ENCODE measurements at regions not wholly inside any gene's neighbourhood (a gene's known extent, or its start where the extent isn't known, plus 50 kb on each side); places are given as distances from the start of the nearest gene placed in this dataset.

DNA sequence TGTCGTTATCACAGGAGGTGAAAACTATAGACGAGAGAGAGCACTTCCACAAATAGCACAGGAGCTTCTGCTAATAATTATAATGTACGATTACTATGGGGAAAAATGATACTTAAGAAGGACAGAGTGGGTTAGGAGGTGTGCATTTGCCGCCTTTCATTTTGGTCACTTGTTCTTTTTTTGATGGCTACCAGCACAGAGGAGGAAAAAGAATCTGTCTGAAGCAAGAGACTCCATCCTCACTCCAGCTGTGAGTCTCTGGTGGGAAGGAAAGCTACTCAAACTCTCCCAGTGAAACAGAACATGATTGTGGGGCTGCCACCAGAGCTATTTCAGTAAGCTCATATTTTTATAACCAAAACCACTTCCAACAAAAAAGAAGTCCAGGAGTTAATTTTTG lies 270.4 kb upstream of the TMEM161B start:
- TF ChIP-seq, protein P1, sequence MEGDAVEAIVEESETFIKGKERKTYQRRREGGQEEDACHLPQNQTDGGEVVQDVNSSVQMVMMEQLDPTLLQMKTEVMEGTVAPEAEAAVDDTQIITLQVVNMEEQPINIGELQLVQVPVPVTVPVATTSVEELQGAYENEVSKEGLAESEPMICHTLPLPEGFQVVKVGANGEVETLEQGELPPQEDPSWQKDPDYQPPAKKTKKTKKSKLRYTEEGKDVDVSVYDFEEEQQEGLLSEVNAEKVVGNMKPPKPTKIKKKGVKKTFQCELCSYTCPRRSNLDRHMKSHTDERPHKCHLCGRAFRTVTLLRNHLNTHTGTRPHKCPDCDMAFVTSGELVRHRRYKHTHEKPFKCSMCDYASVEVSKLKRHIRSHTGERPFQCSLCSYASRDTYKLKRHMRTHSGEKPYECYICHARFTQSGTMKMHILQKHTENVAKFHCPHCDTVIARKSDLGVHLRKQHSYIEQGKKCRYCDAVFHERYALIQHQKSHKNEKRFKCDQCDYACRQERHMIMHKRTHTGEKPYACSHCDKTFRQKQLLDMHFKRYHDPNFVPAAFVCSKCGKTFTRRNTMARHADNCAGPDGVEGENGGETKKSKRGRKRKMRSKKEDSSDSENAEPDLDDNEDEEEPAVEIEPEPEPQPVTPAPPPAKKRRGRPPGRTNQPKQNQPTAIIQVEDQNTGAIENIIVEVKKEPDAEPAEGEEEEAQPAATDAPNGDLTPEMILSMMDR (IDR thresholded peaks at IDR 0.05): no peak
- DNase-seq (no peak), ATAC-seq (no peak)
- no peaks in the 10 kb centered on the region for H3K36me3 ChIP-seq (ENCODE audit: insufficient read depth in 1 of 2, low read depth in 1 of 2)
- intact Hi-C loops (cut with DNase I): no loop called here
- no peaks in the 10 kb centered on the region for H3K9me3 ChIP-seq
- no peaks in the 10 kb centered on the region for H3K4me1 ChIP-seq
- H3K27me3 ChIP-seq (ENCODE audit: insufficient read depth in 3 of 3, low read length in 2 of 3): peaks cover 0 to 3% (median 0%) of the 10 kb centered on the region in 3 donors
- H3K4me3 ChIP-seq: no peak overlapping the region
- no peak overlapping the region for H3K27ac ChIP-seq
- WGBS, 3 donors: 72 to 79% (median 75%) methylated on average over 4 of the region's 4 CpGs

DNA sequence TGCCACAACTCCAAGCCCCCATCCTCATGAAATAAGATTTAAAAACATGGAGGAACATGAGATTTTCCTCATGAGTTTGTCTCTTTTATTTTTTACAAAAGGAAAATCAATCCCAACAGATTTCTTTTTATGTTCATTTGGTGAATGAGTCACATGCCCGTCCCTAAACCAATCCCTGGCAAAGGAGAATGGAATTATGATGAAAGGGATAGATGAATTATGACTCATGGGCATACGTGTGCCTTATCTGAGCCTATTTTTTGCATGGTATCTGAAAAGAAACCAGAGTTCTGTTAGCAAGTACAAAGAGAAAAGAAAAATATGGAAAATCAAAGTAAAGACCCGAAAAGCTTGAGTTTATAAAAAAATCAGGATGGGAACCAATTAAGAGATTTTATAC lies 267.5 kb upstream of the TMEM161B start:
- no peak overlapping the region for H3K4me3 ChIP-seq
- no peak overlapping the region for H3K27ac ChIP-seq
- H3K9me3 ChIP-seq: no peaks in the 10 kb centered on the region
- DNase-seq (no peak), ATAC-seq (no peak)
- intact Hi-C loops (cut with DNase I): no loop called here
- TF ChIP-seq, protein P1 (IDR thresholded peaks at IDR 0.05): no peak
- H3K27me3 ChIP-seq (ENCODE audit: insufficient read depth in 3 of 3, low read length in 2 of 3): peaks cover 0 to 3% (median 0%) of the 10 kb centered on the region in 3 donors
- no peaks in the 10 kb centered on the region for H3K36me3 ChIP-seq (ENCODE audit: insufficient read depth in 1 of 2, low read depth in 1 of 2)
- 49 to 60% (median 54%) methylated on average over 3 of the region's 3 CpGs for WGBS, 3 donors
- no peaks in the 10 kb centered on the region for H3K4me1 ChIP-seq

DNA sequence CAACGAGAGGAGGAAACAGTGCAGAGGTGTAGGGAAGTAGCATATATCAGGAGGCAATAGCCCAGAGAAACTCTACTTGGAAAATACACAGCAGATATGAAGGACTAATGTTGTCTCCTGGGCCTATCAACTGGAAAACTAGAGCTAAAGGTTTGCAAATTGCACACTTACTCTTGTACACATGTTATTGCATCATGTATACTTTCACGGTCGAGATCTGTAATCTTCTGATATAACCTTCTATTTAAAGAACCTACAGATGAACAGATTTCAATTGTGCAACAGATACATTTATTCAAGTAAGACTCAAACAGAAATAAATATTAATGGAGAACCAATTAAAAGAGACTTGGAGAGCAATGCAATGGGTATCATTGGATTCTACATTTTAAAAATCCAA lies 256.3 kb upstream of the TMEM161B start:
- ATAC-seq: no peak
- Histone ChIP-seq H3K4me1 (no peaks in the 10 kb centered on the region), H3K27me3 (ENCODE audit: insufficient read depth in 3 of 3, low read length in 2 of 3) (no peaks in the 10 kb centered on the region), H3K4me3 (no peak overlapping the region), H3K27ac (no peak overlapping the region), H3K9me3 (no peaks in the 10 kb centered on the region), H3K36me3 (ENCODE audit: insufficient read depth in 1 of 2, low read depth in 1 of 2) (no peaks in the 10 kb centered on the region)
- 82 to 87% (median 85%) methylated on average over 3 of the region's 3 CpGs for WGBS, 3 donors
- TF ChIP-seq, protein P1 (IDR thresholded peaks at IDR 0.05): no peak
- DNase-seq: no peak
- intact Hi-C loops (cut with DNase I): no loop called here

DNA sequence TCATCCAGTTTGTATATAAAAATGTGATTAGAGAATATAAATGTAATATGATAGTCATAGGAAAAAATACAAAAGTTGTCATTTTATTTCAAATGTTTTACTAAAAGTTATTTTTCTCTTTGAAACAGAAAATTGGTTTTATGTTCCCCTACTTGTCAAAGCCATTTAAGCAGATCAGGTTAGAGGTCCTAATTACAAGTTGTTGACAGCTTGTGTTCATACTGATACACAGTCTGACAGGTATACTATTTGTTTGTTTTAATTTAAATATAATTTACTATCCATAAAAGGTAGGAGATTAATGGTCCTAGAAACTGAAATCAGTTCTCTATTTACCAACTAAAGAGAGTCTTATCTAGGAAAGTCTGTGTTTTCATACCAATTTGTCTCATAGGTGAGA lies 250.4 kb upstream of the TMEM161B start:
- DNase-seq (no peak), ATAC-seq (no peak)
- Histone ChIP-seq H3K36me3 (ENCODE audit: insufficient read depth in 1 of 2, low read depth in 1 of 2) (no peaks in the 10 kb centered on the region), H3K27ac (no peak overlapping the region), H3K9me3 (no peaks in the 10 kb centered on the region), H3K4me1 (no peaks in the 10 kb centered on the region), H3K27me3 (ENCODE audit: insufficient read depth in 3 of 3, low read length in 2 of 3) (no peaks in the 10 kb centered on the region), H3K4me3 (no peak overlapping the region)
- intact Hi-C loops (cut with DNase I): no loop called here
- TF ChIP-seq, protein P1 (IDR thresholded peaks at IDR 0.05): no peak
